ENCODE measurements at regions not wholly inside any gene's neighbourhood (a gene's known extent, or its start where the extent isn't known, plus 50 kb on each side); places are given as distances from the start of the nearest gene placed in this dataset.

- ATAC-seq, result no peak
- DNase-seq (ENCODE audit: low read depth, low spot score), result no peak
- no peaks in the 10 kb centered on the region for H3K4me1 ChIP-seq (ENCODE audit: control insufficient read depth, insufficient read depth, low read length)
- no peak overlapping the region for H3K4me3 ChIP-seq (ENCODE audit: low read depth in 2 of 2, low read length in 2 of 2)
- in situ Hi-C loops (cut with HindIII; ENCODE audit: low pct_unique_long_range_greater_than_20kb, low sequenced_read_pairs), result no loop called here
- no peaks in the 10 kb centered on the region for H3K9me3 ChIP-seq (ENCODE audit: control insufficient read depth, insufficient read depth, low read depth, low read length)
- intact Hi-C loops (cut with micrococcal nuclease; ENCODE audit: unreplicated experiment), result no loop called here
- ChIA-PET POLR2A (no interaction called here), CTCF (no interaction called here)
- no TSS peak for BruUV-seq (replicated peaks)
- H3K36me3 ChIP-seq (ENCODE audit: control insufficient read depth, insufficient read depth, low read length), result no peaks in the 10 kb centered on the region
- no peaks in the 10 kb centered on the region; the same call in 1 of the 2 replicates for H3K27me3 ChIP-seq (ENCODE audit: control insufficient read depth, insufficient read depth, low read length)
- TF ChIP-seq POLR2AphosphoS5 (IDR thresholded peaks at IDR 0.05; ENCODE audit: low read depth, low read length), result no peak
- TF ChIP-seq, protein P1, sequence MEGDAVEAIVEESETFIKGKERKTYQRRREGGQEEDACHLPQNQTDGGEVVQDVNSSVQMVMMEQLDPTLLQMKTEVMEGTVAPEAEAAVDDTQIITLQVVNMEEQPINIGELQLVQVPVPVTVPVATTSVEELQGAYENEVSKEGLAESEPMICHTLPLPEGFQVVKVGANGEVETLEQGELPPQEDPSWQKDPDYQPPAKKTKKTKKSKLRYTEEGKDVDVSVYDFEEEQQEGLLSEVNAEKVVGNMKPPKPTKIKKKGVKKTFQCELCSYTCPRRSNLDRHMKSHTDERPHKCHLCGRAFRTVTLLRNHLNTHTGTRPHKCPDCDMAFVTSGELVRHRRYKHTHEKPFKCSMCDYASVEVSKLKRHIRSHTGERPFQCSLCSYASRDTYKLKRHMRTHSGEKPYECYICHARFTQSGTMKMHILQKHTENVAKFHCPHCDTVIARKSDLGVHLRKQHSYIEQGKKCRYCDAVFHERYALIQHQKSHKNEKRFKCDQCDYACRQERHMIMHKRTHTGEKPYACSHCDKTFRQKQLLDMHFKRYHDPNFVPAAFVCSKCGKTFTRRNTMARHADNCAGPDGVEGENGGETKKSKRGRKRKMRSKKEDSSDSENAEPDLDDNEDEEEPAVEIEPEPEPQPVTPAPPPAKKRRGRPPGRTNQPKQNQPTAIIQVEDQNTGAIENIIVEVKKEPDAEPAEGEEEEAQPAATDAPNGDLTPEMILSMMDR (IDR thresholded peaks at IDR 0.05), result no peak
- TF ChIP-seq TCF7L2 (IDR thresholded peaks at IDR 0.05; ENCODE audit: low read depth, low read length), result no peak
- no peak for TF ChIP-seq SIN3A (IDR thresholded peaks at IDR 0.05; ENCODE audit: borderline replicate concordance, insufficient read depth, low read depth, low read length)
- TF ChIP-seq REST (IDR thresholded peaks at IDR 0.05; ENCODE audit: insufficient read depth in 1 of 2, low read depth in 2 of 2, low read length in 1 of 2), result no peak
- no peak overlapping the region for H3K27ac ChIP-seq (ENCODE audit: low read length)
Observed at GRCh38 chr12:63212316-63212715, 61.3 kb upstream of the AVPR1A start.

DNA sequence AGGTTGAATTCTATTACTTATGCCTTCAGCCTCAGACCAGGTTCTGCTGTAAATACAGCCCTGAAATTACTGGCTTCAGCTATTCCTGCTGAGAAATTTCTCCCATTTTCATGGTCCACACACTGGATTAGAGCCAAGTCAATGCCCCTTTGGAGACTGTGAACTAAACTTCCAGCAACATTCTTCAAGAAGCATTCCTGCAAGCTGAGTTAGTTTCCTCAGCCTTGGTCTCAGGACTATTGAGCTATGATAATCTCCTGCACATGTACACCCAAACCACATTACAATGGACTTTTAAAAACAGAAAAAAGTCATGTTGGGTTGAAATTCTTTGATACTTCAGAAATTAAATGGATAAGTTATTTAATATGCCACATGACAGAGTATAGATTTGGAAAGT, 58.0 kb upstream of the AVPR1A start:
- H3K4me3 ChIP-seq (ENCODE audit: low read depth in 2 of 2, low read length in 2 of 2), result no peak overlapping the region
- ATAC-seq (no peak), DNase-seq (ENCODE audit: low read depth, low spot score) (no peak)
- in situ Hi-C loops (cut with HindIII; ENCODE audit: low pct_unique_long_range_greater_than_20kb, low sequenced_read_pairs), result no loop called here
- ChIA-PET POLR2A (no interaction called here), CTCF (no interaction called here)
- H3K27ac ChIP-seq (ENCODE audit: low read length), result no peak overlapping the region
- BruUV-seq (replicated peaks), result no TSS peak
- no peaks in the 10 kb centered on the region for H3K9me3 ChIP-seq (ENCODE audit: control insufficient read depth, insufficient read depth, low read depth, low read length)
- intact Hi-C loops (cut with micrococcal nuclease; ENCODE audit: unreplicated experiment), result no loop called here
- no peaks in the 10 kb centered on the region for H3K36me3 ChIP-seq (ENCODE audit: control insufficient read depth, insufficient read depth, low read length)
- no peaks in the 10 kb centered on the region for H3K4me1 ChIP-seq (ENCODE audit: control insufficient read depth, insufficient read depth, low read length)
- no peaks in the 10 kb centered on the region for H3K27me3 ChIP-seq (ENCODE audit: control insufficient read depth, insufficient read depth, low read length)
- TF ChIP-seq TCF7L2 (IDR thresholded peaks at IDR 0.05; ENCODE audit: low read depth, low read length) (no peak), POLR2AphosphoS5 (IDR thresholded peaks at IDR 0.05; ENCODE audit: low read depth, low read length) (no peak), REST (IDR thresholded peaks at IDR 0.05; ENCODE audit: insufficient read depth in 1 of 2, low read depth in 2 of 2, low read length in 1 of 2) (no peak), SIN3A (IDR thresholded peaks at IDR 0.05; ENCODE audit: borderline replicate concordance, insufficient read depth, low read depth, low read length) (no peak)
- TF ChIP-seq, protein P1 (IDR thresholded peaks at IDR 0.05), result no peak
